HK-2 (cell line): ENCODE measurements at regions not wholly inside any gene's neighbourhood (a gene's known extent, or its start where the extent isn't known, plus 50 kb on each side); places are given as distances from the start of the nearest gene placed in this dataset.
"Not testable (repeated sequence)": the region's sequence is repeated elsewhere in the genome, so short reads cannot be mapped to it uniquely, and the experiment has no call there.

Experiments used
- DNase-seq: peaks from one replicate; pipeline ENCODE4 v3.0.0-alpha.2; 2018; ENCODE audit not compliant: unreplicated experiment

DNA sequence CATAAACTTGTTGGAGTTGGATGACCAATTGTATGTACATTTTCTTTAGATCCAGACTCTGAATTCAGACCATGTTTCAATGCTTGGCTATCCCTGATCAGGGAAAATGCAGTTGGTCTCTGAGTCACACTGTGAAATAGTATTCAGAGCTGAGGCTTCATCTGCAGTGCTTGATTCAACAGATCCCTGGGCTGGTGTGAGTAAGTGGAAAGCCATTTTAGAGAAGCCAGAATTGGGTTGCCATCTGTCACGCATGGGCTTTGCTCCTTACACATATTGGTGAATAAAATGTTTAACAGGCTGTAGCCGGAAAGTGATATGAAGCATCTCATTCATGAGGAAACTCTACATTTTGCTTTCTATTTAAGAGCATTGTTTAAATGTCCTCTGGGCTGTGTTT lies 50.0 kb upstream of the ACYP2 start:
- DNase-seq = peak; percentile 7

DNA sequence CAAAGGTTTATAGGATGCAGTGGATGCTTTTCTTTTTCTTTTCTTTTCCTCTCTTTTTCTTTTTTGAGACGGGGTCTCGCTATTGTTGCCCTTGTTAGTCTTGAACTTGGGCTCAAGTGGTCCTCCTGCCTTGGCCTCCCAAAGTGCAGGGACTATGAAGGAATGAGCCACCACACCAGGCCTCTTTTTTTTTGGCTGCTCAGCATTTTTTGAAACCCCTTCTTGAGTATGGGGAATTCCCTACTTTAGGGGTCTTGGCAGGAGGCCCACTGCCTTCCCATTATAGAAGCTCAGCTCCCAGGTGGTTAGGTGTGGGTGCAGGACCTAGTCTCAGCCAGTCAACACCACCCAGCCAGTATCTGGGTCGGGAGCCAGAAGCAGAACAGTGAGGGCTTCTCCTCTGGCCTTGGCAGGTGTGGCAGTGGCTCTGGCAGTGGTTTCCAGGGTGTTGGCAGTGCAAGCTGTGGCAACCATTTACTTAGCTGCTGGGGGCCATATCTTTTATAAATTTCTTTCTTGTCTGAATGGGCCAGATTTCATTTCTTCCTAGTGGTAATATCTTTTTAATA lies 51.4 kb upstream of the ACYP2 start:
- DNase-seq = no peak

DNA sequence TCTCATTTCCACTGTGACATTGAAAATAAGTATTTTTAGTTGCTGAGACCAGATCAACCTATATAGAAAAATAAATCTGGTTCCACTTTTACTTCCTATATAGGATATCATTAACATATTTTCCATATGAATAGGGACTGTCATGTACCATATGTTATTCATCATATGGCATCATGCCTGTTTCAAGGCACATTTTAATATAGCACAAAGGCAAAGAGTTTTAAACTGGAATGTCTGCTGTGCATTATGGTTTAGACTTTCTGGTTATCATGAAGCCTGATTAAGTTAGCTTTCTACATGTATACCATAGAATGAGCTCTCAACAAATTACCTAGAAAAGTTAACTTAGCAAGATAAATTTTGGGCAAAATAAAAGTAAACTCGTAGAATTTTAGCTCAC lies 53.0 kb upstream of the ACYP2 start:
- DNase-seq = no peak

DNA sequence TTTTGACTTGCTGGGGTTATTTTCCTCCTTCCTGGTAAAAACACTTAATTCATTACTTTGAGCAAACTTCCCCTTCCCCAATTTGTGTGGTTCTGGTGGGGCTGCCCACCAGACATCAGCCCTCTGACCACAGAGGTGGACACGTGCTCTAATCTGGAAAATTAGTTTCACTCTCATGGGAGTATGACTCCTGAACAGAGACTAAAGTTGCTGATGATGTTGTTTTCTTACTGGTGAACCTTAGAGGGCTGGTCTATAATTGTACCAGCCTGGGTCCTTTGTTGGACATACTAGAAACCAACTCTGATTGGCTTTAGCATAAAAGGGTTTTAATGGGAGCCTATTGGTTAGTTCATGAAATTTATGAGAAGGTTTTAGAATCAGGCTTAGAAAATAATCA lies 54.1 kb upstream of the ACYP2 start:
- no peak for DNase-seq

DNA sequence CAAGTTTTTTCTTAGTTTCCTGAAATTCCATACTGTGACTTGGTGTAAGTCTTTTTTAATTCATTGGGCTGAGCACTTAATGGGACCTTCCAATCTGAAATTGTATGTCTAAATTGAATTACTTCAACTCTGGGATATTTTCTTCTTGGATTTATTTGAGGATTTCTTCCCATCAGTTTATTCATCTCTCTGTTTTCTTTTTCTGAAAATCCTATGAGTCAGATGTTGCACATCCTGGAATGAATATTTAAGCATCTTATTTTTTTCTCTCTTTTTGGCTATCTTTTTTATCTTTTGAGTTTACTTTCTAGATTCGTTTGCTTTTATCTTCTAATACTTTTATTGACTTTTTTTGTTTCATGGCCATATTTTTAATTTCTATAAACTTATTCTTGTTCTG lies 55.4 kb upstream of the ACYP2 start:
- DNase-seq = no peak

DNA sequence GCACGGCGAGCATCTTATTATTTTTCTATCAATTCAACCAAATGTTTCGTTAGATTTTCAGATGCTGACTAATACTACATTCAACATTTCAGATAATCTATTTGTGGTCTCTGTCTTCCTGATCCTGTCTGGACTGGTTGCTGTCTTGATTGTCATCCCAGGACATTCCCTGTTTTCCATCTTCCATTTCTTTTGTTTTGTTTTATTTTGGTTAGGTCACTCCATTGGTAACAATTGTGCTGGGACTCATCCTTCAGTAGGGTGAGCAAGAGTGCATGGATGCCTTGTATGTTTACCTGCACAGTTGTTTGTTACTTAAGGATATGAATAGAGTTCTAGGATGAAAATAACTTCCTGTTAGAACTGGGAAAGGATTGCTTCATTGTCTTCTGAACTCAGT lies 55.9 kb upstream of the ACYP2 start:
- DNase-seq = no peak

DNA sequence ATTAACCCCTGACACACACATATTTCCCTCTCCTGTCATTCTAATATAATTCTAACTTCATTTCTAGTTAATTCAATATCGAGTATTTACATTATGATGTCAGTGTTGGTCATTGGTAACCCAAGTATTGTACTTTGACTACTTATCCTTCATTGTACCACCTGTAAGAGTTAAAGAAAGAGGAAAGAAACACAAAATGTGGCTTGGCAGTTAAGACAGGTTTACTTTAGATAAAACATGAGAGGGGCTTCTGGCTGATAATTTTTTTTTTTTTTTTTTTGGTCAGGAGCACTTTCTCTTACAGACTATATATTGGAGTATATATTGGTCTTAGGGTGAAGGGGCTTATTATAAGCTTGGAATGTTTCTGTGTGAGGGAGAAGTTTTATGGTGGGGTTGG lies 57.0 kb upstream of the ACYP2 start:
- DNase-seq = no peak

DNA sequence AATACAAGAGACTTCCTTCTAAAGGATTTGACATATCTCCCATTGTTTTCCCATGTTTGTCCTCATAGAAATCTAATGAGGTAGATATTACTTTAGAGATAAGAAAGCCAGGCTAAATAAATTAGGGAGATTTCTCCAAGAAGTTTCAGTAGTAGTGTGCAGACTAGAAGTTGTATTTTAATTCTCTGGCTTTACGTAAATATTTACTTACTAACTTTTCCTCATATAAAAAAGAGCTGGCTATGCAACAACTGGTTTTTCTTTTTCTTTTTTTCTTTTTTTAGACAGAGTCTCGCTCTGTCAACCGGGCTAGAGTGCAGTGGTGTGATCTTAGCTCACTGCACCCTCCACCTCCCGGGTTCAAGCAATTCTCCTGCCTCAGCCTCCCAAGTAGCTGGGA lies 60.6 kb upstream of the ACYP2 start:
- no peak for DNase-seq

DNA sequence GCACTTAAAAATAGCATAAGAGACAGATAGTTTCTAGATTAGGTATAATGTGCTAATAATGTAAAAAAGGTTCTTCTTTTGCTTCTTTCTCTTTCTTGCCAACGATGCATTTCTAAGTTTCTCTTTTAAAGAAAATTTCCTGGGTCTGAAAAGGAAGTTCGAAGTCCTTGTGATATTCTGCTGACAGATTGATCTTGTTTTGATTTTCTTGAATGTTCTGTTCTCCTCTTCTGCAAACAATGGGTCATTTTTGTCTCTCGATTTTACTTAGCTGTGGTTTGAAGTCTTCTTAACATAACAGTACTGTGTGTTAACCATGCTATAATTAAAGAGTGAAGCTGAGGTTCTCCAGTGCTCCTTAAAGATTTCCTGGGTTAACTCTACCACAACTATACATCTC lies 61.1 kb upstream of the ACYP2 start:
- DNase-seq = no peak

DNA sequence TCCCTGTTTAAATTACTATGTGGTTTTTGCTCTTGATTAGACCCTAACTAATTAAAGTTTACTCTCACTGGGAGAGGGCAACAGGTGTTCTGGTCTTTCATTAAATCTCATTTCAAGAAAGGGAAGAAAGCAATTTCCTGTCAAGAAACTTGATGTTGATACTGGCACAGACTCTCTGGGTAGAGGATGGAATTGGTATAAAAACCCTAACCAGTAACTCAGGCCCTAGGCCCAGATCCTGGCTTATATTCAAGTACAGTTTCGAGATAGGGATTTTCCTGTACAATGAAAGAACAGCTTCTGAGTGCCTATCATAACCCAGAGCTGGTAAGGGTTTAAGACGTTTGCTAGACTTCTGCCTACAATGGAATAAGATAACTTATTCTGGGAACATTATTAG lies 61.6 kb upstream of the ACYP2 start:
- DNase-seq = no peak

DNA sequence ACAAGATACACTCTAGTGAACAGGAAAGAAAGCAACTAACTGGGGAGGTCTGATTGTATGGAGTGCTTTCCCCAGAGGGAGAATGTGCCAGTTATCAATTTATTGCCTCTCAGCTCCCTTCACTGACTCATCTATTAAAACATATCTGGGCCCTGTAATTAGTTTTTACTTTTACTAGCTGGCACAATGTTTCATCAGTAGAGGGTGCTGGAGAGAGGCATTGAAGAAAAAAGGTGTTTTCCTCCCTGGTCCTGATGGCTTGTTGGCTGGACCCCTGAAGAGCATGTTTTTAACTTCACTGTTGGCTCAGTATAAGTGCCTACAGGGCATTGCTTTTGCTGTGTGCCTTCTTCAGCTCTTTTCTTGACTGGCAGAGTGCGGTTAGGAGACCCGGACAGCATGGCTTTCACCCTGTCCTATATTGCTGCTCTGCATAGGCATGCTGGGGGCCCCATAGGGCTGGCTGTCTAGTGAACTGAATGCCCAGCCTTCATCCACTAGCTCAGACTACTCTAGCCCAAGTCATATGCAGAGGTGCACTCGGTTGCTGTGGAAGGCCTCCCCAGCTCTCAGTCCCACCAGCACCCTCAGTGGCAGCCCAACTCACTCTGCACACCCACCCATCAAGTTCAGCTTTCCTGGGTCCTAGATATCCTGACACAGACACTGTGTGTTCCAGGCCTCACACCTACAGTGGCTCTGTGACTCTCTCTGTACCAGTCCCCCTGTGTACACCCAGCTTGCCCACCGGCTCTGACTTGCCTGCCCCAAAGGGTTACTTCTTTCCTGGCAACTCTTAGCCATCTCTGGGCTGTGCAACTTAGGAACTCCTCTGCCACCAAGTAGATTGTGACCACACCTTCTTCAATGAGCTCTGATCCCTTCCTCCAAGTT lies 62.3 kb upstream of the ACYP2 start:
- DNase-seq = no peak

DNA sequence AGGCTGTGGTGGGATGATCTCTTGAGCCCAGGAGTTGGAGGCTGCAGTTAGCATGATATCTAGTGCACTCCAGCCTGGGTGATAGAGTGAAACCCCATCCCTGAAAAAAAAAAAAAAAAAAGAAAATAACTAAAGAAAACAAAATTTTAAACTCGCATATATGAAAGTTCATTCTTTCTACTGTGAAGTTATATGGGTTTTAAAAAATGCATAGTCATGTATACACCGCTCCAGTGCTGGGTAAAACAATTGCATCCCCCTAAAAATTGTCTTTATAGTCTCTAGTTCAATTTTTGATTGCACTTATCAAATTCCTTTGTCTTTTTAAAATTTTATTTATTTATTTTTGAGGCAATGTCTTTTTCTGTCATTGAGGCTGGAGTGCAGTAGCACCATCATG lies 65.0 kb upstream of the ACYP2 start:
- DNase-seq = no peak

DNA sequence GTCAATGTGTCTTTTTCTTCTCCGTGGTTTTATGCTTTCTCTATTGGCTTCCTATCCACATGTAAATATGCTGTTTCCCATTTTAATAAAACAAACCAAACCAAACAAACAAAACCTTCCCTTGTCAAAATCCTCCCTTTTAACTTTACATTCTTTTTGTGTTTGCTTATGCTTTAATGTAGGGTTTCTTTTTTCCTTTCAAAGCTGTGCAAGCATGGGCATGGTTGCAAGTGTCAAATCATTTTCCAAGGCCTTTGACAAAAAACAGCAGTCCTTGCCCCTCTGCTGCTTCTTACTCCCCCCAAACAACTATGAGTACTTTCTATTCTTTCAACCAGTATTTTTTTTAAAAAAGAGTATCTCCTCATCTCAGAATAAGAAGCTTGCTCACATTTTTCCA lies 66.0 kb upstream of the ACYP2 start:
- DNase-seq = no peak

DNA sequence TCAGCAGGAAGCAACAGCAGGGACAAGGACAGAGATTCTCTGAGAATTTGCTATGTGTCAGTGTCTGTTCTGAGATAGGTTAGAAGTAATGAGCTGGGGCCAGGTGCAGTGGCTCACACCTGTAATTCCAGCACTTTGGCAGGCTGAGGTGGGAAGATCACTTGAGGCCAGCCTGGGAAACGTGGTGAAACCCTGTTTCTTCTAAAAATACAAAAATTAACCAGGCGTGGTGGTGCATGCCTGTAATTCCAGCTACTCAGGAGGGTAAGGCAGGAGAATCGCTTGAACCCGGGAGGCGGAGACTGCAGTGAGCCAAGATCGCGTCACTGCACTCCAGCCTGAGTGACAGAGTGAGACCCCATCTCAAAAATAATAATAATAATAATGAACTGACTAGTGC lies 66.5 kb upstream of the ACYP2 start:
- DNase-seq = not testable (repeated sequence)

DNA sequence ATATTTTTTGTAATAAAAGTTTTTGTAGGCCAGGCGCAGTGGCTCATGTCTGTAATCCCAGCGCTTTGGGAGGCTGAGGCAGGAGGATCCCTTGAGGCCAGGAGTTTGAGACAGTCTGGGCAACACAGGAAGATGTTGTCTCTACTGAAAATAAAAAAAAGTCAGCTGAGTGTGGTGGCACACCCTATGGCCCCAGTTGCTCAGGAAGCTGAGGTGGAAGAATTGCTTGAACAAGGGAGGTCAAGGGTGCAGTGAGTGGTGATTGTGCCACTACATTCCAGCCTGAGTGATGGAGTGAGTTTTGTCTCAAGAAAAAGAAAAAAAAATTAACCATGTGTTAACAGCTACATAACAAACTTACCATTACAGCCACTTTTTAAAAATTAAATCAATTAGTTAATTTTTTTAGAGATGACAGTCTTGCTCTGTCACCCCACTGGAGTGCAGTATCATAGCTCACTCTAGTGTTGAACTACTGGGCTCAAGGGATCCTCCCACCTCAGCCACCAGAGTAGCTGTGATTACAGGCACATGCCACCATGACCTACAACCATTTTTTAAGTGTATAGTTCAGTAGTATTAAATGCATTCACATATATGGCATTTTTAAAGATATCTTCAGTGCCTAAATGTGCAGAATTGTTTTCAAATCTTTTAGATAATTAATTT lies 67.2 kb upstream of the ACYP2 start:
- no peak for DNase-seq

DNA sequence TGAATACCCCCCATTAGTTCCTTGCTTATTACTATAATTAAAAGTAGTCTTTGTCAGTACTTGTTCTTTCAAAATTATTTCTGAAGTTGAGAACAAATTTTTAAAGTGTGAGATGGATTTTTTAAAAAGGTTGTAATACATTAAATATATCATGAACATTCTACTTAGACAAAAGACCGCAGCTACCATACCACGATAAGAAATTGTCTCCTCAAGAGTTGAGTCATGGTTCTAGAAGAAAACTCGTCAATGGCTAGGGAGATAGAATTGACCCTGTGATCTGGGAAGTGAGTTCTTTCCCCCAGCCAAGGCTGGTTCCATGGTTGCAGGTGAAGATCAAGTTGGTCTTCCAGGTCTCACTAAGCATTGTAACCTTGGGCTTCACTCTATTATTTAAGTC lies 67.8 kb upstream of the ACYP2 start:
- no peak for DNase-seq

DNA sequence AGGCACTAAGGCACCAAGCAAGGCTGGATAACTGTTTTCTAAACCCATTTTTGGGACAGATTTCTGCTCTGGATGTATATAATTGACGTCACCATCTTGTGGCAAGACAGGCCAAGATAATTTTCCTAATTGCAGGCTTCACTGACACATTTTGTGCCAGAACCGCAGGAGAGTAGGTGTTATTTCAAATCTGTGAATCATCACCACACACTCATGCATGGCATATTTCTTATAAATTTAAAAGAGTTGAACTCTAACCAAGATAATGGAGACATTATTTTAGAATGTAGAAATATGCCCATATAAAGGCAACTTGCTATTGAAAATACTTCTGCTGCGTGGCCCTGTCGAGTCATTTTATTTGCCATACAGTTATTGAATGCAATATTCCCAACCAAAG lies 68.3 kb upstream of the ACYP2 start:
- no peak for DNase-seq

DNA sequence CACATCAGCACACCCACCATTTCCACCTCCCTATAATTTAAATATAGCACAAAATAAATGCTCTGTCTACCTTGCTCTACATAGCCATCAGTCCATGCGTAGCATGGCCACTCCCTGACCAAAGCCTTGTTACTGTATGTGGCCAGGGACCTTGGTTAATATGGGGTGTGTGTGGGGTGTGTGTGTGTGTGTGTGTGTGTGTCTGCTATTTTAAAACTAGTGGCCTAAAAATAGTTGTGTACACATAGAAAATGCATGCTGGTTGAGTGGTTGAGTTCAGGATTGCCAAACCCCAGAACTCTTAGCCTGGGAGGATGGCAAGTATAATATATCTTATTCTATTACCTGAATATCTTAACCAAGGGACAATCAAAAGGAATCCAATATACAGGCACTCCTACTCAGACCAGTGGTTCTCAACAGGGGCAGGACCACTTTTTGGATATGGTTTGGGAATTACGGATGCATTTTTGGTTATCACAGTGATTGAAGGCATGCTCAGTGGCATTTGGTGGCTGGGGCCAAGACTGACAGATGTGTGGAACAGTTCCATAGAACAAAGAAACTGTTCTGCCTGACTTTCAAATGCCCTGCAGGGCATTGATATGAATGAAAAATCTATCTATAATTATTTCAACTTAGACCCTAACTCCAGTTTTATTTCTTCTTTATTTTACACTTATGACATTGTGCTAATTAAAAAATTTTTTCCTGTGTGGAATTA lies 72.3 kb upstream of the PSME4 start:
- no peak for DNase-seq

DNA sequence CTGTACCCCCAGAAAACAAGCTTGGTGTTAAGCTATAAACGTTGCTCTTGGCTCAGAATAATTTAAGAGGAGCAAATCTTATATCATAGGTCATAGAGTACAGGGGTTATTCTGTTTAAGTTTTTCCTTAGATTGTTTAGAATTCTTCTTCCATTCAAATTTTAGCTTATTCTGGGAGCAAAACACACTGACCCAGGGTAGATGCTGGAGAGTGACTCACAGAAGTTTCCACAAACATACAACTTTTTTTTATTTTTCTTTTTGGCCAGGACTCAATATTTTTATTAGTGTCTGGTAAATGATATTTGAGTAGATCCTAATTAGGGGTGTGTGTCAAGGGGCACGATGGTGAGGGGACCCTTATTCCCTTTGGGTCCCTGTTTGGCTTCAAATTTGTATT lies 71.5 kb upstream of the PSME4 start:
- DNase-seq = no peak

DNA sequence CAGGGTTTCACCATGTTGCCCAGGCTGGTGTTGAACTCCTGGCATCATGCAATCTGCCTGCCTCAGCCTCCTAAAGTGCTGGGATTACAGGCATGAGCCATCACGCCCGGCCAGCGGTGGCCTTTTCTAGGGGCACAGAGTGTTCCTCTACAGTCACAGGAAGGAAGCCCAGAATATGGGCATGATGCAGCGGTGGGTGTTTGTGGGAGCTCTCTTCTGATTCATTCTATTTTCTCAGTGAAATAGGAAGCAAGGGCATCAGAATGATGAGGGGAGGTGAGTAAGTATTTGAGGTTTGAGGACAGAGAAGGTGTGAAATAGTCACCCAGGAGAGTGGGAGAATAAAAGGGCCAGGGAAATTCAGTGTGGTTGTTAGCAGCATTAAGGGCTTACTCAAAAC lies 70.3 kb upstream of the PSME4 start:
- no peak for DNase-seq

DNA sequence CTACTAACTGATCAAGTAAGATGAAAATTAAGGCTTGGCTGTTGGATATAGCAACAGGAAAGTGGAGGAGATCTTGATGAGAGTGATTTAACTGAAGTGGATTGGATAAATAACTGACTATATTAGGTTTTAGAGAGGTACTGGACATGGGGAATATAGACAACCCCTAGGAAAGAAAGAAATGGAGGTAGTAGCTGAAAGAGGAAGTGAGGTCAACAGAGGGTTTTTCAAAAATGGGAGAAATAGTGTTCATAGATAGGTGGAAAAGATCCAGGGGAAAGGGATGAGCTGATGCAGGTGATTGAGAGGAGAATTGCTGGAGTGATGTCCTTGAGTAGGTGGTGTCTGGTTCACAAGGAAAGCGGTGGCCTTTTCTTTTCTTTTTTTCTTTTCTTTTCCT lies 69.9 kb upstream of the PSME4 start:
- DNase-seq = no peak

DNA sequence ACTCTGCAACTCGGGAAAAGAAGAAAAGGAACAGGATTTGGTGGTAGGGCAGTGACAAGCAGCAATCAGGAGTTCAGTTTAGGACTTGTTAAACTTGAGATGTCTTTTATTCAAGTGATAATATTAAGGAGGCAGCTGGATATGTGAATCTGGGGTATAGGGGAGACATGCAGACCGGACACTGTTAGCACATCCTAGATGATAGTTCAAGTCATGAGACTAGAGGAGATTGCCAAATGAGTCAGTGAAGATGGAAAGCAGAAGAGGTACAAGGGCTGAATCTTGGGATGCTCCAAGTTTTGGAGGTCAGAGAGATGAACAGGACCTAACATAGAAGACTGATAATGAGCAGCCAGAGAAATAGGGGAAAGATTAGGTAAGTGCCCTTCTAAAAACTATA lies 69.5 kb upstream of the PSME4 start:
- DNase-seq = no peak

DNA sequence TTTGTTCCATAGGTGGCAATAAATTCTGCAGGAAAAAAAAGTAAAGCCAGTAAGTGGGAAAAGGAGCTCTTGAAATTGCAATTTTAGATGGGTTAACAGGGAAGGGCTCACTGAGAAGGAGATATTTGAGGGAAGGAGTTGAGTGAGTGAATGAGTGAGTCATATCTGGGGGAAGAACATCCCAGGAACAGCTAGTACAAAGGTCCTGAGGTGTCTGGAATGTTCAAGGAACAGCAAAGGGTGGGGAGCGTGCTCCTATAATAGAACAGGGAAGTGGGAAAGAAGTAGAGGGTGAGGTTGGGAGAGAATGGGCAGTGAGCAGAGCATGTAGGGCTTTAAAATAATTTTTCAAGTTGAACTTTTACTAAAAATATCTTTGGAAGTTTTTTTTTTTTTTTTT lies 68.0 kb upstream of the PSME4 start:
- no peak for DNase-seq
